SK-N-MC (cell line): ENCODE measurements at regions not wholly inside any gene's neighbourhood (a gene's known extent, or its start where the extent isn't known, plus 50 kb on each side); places are given as distances from the start of the nearest gene placed in this dataset.

Source experiments
- EZH2 ChIP-seq: fragments of 200-600 bp; sonication (generic); IDR thresholded peaks from one replicate; pipeline ENCODE4 v1.6.1; 2017; ENCODE audit warnings: antibody characterized with exemption
- POLR2AphosphoS5 ChIP-seq: IDR thresholded peaks from 2 replicates; pipeline ENCODE4 v1.6.1; 2012; ENCODE audit warnings: mild to moderate bottlenecking, low read depth, low read length, borderline replicate concordance

GRCh38 chr4:31896349-31896748, 1176.2 kb downstream of the PCDH7 start:
- TF ChIP-seq POLR2AphosphoS5 (no peak), EZH2 (no peak)
